Activated naive CD4-positive, alpha-beta T cell treated with anti-CD3 and anti-CD28 coated beads for 36 hours (primary cell): ENCODE measurements at regions not wholly inside any gene's neighbourhood (a gene's known extent, or its start where the extent isn't known, plus 50 kb on each side); places are given as distances from the start of the nearest gene placed in this dataset.
"Not testable (repeated sequence)": the region's sequence is repeated elsewhere in the genome, so short reads cannot be mapped to it uniquely, and the experiment has no call there.

Experiments used
- CTCF ChIA-PET: fragments of 350-600 bp; sonication (Branson Sonifier 250); formaldehyde crosslinking; loops from one replicate; lab custom pipeline; 2021; ENCODE audit warnings: antibody characterized with exemption; lab: Charles Lee
- DNase-seq: peaks from one replicate; pipeline ENCODE4 v3.0.0-alpha.2; 2020
- H3K27ac Mint-ChIP-seq: one replicate; pipeline ENCODE4 v1.8.0; 2021; ENCODE audit warnings: mild to moderate bottlenecking, mixed read lengths
- H3K27me3 Mint-ChIP-seq: one replicate; pipeline ENCODE4 v1.8.0; 2021; ENCODE audit warnings: low read depth, mixed read lengths
- H3K36me3 Mint-ChIP-seq: one replicate; pipeline ENCODE4 v1.8.0; 2021; ENCODE audit warnings: low read depth, mixed read lengths
- H3K4me1 Mint-ChIP-seq: one replicate; pipeline ENCODE4 v1.8.0; 2021; ENCODE audit warnings: low read depth, mixed read lengths
- H3K4me3 Mint-ChIP-seq: one replicate; pipeline ENCODE4 v1.8.0; 2021; ENCODE audit warnings: mild to moderate bottlenecking, moderate library complexity, mixed read lengths
- H3K9me3 Mint-ChIP-seq: one replicate; pipeline ENCODE4 v1.8.0; 2021; ENCODE audit warnings: mixed read lengths
- intact Hi-C: fragments of 100-400 bp; cut with micrococcal nuclease; formaldehyde crosslinking; loops from one replicate; pipeline ENCODE4 v1.15.1; 2023

GRCh38 chr15:66883284-66883911 is 181.4 kb downstream of the SMAD6 start:
- no peaks in the 10 kb centered on the region for H3K36me3 Mint-ChIP-seq
- H3K4me1 Mint-ChIP-seq = no peaks in the 10 kb centered on the region
- H3K9me3 Mint-ChIP-seq = no peaks in the 10 kb centered on the region
- intact Hi-C loops = no loop called here
- CTCF ChIA-PET = no interaction called here
- no peak for DNase-seq
- no peaks in the 10 kb centered on the region for H3K27me3 Mint-ChIP-seq
- no peak overlapping the region for H3K27ac Mint-ChIP-seq
- H3K4me3 Mint-ChIP-seq = no peak overlapping the region

GRCh38 chr15:66884115-66884622 is 181.2 kb upstream of the SMAD3 start:
- no peak overlapping the region for H3K27ac Mint-ChIP-seq
- no peaks in the 10 kb centered on the region for H3K27me3 Mint-ChIP-seq
- H3K9me3 Mint-ChIP-seq = peaks cover under 1% of the 10 kb centered on the region
- H3K36me3 Mint-ChIP-seq = no peaks in the 10 kb centered on the region
- intact Hi-C loops = no loop called here
- H3K4me3 Mint-ChIP-seq = no peak overlapping the region
- CTCF ChIA-PET = no interaction called here
- no peak for DNase-seq
- H3K4me1 Mint-ChIP-seq = no peaks in the 10 kb centered on the region

GRCh38 chr15:66884661-66885237 is 180.7 kb upstream of the SMAD3 start:
- Mint-ChIP-seq H3K36me3 (no peaks in the 10 kb centered on the region), H3K4me3 (no peak overlapping the region), H3K27ac (no peak overlapping the region), H3K27me3 (no peaks in the 10 kb centered on the region), H3K9me3 (peaks cover 4% of the 10 kb centered on the region), H3K4me1 (no peaks in the 10 kb centered on the region)
- intact Hi-C loops = no loop called here
- CTCF ChIA-PET = interaction anchor here (0.6 to 0.9 kb wide), 2 partner anchors 18 to 385 kb away, joined by 3 read pairs; no protein-coding TSS in a partner anchor
- no peak for DNase-seq

- CTCF ChIA-PET = interaction anchor here (0.6 to 0.9 kb wide), 2 partner anchors 18 to 385 kb away, joined by 3 read pairs; no protein-coding TSS in a partner anchor
- Mint-ChIP-seq H3K9me3 (peaks cover 6% of the 10 kb centered on the region), H3K27ac (no peak overlapping the region), H3K4me1 (no peaks in the 10 kb centered on the region), H3K27me3 (no peaks in the 10 kb centered on the region), H3K36me3 (no peaks in the 10 kb centered on the region), H3K4me3 (no peak overlapping the region)
- intact Hi-C loops = no loop called here
- no peak for DNase-seq
These were observed 180.0 kb upstream of the SMAD3 start for GRCh38 chr15:66885281-66885915.

- intact Hi-C loops = no loop called here
- Mint-ChIP-seq H3K36me3 (no peaks in the 10 kb centered on the region), H3K27me3 (no peaks in the 10 kb centered on the region), H3K9me3 (peaks cover 6% of the 10 kb centered on the region), H3K4me1 (no peaks in the 10 kb centered on the region), H3K4me3 (no peak overlapping the region), H3K27ac (no peak overlapping the region)
- no peak for DNase-seq
- CTCF ChIA-PET = no interaction called here
These were observed 179.1 kb upstream of the SMAD3 start for GRCh38 chr15:66886241-66886675.

- no peak overlapping the region for H3K4me3 Mint-ChIP-seq
- CTCF ChIA-PET = no interaction called here
- no peak for DNase-seq
- intact Hi-C loops = no loop called here
- H3K9me3 Mint-ChIP-seq = peaks cover 6% of the 10 kb centered on the region
- no peaks in the 10 kb centered on the region for H3K36me3 Mint-ChIP-seq
- no peaks in the 10 kb centered on the region for H3K4me1 Mint-ChIP-seq
- no peak overlapping the region for H3K27ac Mint-ChIP-seq
- H3K27me3 Mint-ChIP-seq = no peaks in the 10 kb centered on the region
These were observed 178.6 kb upstream of the SMAD3 start for GRCh38 chr15:66886686-66887273.

GRCh38 chr15:66889298-66889697 is 176.1 kb upstream of the SMAD3 start:
- CTCF ChIA-PET, H3K9me3 Mint-ChIP-seq: not testable (repeated sequence)

GRCh38 chr15:66891776-66892175 is 173.6 kb upstream of the SMAD3 start:
- H3K36me3 Mint-ChIP-seq = no peaks in the 10 kb centered on the region
- H3K9me3 Mint-ChIP-seq = peaks cover 6% of the 10 kb centered on the region
- H3K4me1 Mint-ChIP-seq = peaks cover 2% of the 10 kb centered on the region
- DNase-seq = no peak
- H3K27me3 Mint-ChIP-seq = peaks cover 4% of the 10 kb centered on the region
- H3K27ac Mint-ChIP-seq = no peak overlapping the region
- CTCF ChIA-PET = no interaction called here
- no peak overlapping the region for H3K4me3 Mint-ChIP-seq
- intact Hi-C loops = no loop called here

More at GRCh38 chr15:66889298-66889697, 176.1 kb upstream of the SMAD3 start:
- H3K36me3 Mint-ChIP-seq, H3K4me1 Mint-ChIP-seq, H3K27ac Mint-ChIP-seq, DNase-seq, H3K27me3 Mint-ChIP-seq, intact Hi-C loops, H3K4me3 Mint-ChIP-seq: not testable (repeated sequence)

GRCh38 chr15:66893294-66893693 is 172.1 kb upstream of the SMAD3 start:
- DNase-seq = no peak
- Mint-ChIP-seq H3K36me3 (no peaks in the 10 kb centered on the region), H3K4me3 (no peak overlapping the region), H3K4me1 (peaks cover 2% of the 10 kb centered on the region), H3K27ac (no peak overlapping the region), H3K27me3 (peaks cover 4% of the 10 kb centered on the region), H3K9me3 (peaks cover 6% of the 10 kb centered on the region)
- CTCF ChIA-PET = interaction anchor here (1.0 kb wide), 1 partner anchor 18 kb away, joined by 4 read pairs; no protein-coding TSS in a partner anchor
- intact Hi-C loops = no loop called here

GRCh38 chr15:66894363-66894762 is 171.0 kb upstream of the SMAD3 start:
- CTCF ChIA-PET = interaction anchor here (0.7 kb wide), 2 partner anchors 9 to 43 kb away, joined by 3 to 4 read pairs; no protein-coding TSS in a partner anchor
- peaks cover 2% of the 10 kb centered on the region for H3K4me1 Mint-ChIP-seq

GRCh38 chr15:66894986-66895780 is 170.2 kb upstream of the SMAD3 start:
- Mint-ChIP-seq H3K9me3 (no peaks in the 10 kb centered on the region), H3K36me3 (no peaks in the 10 kb centered on the region)
- CTCF ChIA-PET = interaction anchor here (0.7 kb wide), 1 partner anchor 8 kb away, joined by 4 read pairs; no protein-coding TSS in a partner anchor

More at GRCh38 chr15:66894363-66894762, 171.0 kb upstream of the SMAD3 start:
- no peak for DNase-seq
- peaks cover 4% of the 10 kb centered on the region for H3K9me3 Mint-ChIP-seq
- H3K27me3 Mint-ChIP-seq = peaks cover 4% of the 10 kb centered on the region
- intact Hi-C loops = no loop called here
- no peaks in the 10 kb centered on the region for H3K36me3 Mint-ChIP-seq
- no peak overlapping the region for H3K27ac Mint-ChIP-seq
- H3K4me3 Mint-ChIP-seq = no peak overlapping the region

More at GRCh38 chr15:66894986-66895780, 170.2 kb upstream of the SMAD3 start:
- DNase-seq = no peak
- Mint-ChIP-seq H3K4me1 (peaks cover 2% of the 10 kb centered on the region), H3K4me3 (no peak overlapping the region), H3K27ac (no peak overlapping the region), H3K27me3 (peaks cover 4% of the 10 kb centered on the region)
- intact Hi-C loops = no loop called here
